ENCODE measurements at regions not wholly inside any gene's neighbourhood (a gene's known extent, or its start where the extent isn't known, plus 50 kb on each side); places are given as distances from the start of the nearest gene placed in this dataset.

DNA sequence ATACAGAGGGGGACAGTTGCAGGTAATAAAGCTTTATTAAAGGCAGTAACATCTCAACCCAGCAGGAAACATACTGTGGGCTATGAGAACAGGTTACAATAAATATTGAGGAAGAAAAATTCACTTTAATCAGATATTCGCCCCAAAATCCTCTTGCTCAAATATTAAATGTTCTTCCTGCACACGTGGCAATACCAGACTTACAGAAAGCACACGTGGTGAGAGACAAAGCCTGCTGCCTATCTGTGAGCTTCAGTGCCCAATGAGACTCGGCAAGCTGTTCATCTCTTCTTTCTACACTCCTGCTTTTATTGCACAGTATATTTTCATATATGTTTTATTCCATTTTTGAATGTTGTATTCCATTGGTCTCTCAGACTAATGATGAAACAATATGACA is 113.2 kb downstream of the OR13A1 start (continued):
- no peak for TF ChIP-seq ZNF263 (CRISPR knock-in tag; IDR thresholded peaks at IDR 0.05; ENCODE audit: low read depth)
- TF ChIP-seq MXD4 (CRISPR knock-in tag; IDR thresholded peaks at IDR 0.05; ENCODE audit: borderline replicate concordance): no peak
- TF ChIP-seq STAT6 (CRISPR knock-in tag; conservative IDR thresholded peaks at IDR 0.05; ENCODE audit: low read depth): no peak

GRCh38 chr10:45204954-45205775 is 110.2 kb downstream of the OR13A1 start:
- Mint-ChIP-seq H3K4me3 (no peak overlapping the region), H3K36me3 (peaks cover 3% of the 10 kb centered on the region), H3K27ac (no peak overlapping the region), H3K9me3 (peaks cover 12% of the 10 kb centered on the region), H3K27me3 (ENCODE audit: low read depth) (no peaks in the 10 kb centered on the region), H3K4me1 (peaks cover 4% of the 10 kb centered on the region)
- DNase-seq (ENCODE audit: low spot score) (no peak), ATAC-seq (no peak)
- CTCF ChIA-PET: interaction anchor here (1.3 kb wide), 1 partner anchor 45 kb away, joined by 3 read pairs; no protein-coding TSS in a partner anchor
- POLR2A ChIA-PET: no interaction called here
- no peak for TF ChIP-seq TP53 (CRISPR knock-in tag; IDR thresholded peaks at IDR 0.05)
- TF ChIP-seq, protein P1, sequence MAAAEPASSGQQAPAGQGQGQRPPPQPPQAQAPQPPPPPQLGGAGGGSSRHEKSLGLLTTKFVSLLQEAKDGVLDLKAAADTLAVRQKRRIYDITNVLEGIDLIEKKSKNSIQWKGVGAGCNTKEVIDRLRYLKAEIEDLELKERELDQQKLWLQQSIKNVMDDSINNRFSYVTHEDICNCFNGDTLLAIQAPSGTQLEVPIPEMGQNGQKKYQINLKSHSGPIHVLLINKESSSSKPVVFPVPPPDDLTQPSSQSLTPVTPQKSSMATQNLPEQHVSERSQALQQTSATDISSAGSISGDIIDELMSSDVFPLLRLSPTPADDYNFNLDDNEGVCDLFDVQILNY (CRISPR knock-in tag; IDR thresholded peaks at IDR 0.05): no peak
- TF ChIP-seq RORB (CRISPR knock-in tag; IDR thresholded peaks at IDR 0.05): no peak
- no peak for TF ChIP-seq AFF4 (CRISPR knock-in tag; IDR thresholded peaks at IDR 0.05; ENCODE audit: borderline replicate concordance)
- TF ChIP-seq ZNF423 (CRISPR knock-in tag; IDR thresholded peaks at IDR 0.05): no peak
- no peak for TF ChIP-seq MXD4 (CRISPR knock-in tag; IDR thresholded peaks at IDR 0.05; ENCODE audit: borderline replicate concordance)
- TF ChIP-seq, protein P2, sequence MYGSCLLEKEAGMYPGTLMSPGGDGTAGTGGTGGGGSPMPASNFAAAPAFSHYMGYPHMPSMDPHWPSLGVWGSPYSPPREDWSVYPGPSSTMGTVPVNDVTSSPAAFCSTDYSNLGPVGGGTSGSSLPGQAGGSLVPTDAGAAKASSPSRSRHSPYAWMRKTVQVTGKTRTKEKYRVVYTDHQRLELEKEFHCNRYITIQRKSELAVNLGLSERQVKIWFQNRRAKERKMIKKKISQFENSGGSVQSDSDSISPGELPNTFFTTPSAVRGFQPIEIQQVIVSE (CRISPR knock-in tag; IDR thresholded peaks at IDR 0.05; ENCODE audit: borderline replicate concordance): no peak
- no peak for TF ChIP-seq RELA (CRISPR knock-in tag; IDR thresholded peaks at IDR 0.05; ENCODE audit: borderline replicate concordance)
- TF ChIP-seq CBFB (CRISPR knock-in tag; IDR thresholded peaks at IDR 0.05; ENCODE audit: low read depth): no peak
- TF ChIP-seq, protein P3, sequence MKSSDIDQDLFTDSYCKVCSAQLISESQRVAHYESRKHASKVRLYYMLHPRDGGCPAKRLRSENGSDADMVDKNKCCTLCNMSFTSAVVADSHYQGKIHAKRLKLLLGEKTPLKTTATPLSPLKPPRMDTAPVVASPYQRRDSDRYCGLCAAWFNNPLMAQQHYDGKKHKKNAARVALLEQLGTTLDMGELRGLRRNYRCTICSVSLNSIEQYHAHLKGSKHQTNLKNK (CRISPR knock-in tag; IDR thresholded peaks at IDR 0.05): no peak
- TF ChIP-seq, protein P4, sequence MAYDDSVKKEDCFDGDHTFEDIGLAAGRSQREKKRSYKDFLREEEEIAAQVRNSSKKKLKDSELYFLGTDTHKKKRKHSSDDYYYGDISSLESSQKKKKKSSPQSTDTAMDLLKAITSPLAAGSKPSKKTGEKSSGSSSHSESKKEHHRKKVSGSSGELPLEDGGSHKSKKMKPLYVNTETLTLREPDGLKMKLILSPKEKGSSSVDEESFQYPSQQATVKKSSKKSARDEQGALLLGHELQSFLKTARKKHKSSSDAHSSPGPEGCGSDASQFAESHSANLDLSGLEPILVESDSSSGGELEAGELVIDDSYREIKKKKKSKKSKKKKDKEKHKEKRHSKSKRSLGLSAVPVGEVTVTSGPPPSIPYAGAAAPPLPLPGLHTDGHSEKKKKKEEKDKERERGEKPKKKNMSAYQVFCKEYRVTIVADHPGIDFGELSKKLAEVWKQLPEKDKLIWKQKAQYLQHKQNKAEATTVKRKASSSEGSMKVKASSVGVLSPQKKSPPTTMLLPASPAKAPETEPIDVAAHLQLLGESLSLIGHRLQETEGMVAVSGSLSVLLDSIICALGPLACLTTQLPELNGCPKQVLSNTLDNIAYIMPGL (CRISPR knock-in tag; IDR thresholded peaks at IDR 0.05): no peak
- TF ChIP-seq, protein P5, sequence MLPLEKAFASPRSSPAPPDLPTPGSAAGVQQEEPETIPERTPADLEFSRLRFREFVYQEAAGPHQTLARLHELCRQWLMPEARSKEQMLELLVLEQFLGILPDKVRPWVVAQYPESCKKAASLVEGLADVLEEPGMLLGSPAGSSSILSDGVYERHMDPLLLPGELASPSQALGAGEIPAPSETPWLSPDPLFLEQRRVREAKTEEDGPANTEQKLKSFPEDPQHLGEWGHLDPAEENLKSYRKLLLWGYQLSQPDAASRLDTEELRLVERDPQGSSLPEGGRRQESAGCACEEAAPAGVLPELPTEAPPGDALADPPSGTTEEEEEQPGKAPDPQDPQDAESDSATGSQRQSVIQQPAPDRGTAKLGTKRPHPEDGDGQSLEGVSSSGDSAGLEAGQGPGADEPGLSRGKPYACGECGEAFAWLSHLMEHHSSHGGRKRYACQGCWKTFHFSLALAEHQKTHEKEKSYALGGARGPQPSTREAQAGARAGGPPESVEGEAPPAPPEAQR (CRISPR knock-in tag; IDR thresholded peaks at IDR 0.05): no peak
- no peak for TF ChIP-seq ZNF416 (CRISPR knock-in tag; IDR thresholded peaks at IDR 0.05)
- no peak for TF ChIP-seq FOXP1 (CRISPR knock-in tag; IDR thresholded peaks at IDR 0.05; ENCODE audit: borderline replicate concordance)
- TF ChIP-seq IRF2 (CRISPR knock-in tag; IDR thresholded peaks at IDR 0.05; ENCODE audit: borderline replicate concordance, low read depth): no peak
